ENCODE measurements at regions not wholly inside any gene's neighbourhood (a gene's known extent, or its start where the extent isn't known, plus 50 kb on each side); places are given as distances from the start of the nearest gene placed in this dataset.

GRCh38 chr2:12589802-12590320, 126.9 kb upstream of the TRIB2 start:
- in situ Hi-C loops (cut with MboI; ENCODE audit: low pct_unique_long_range_greater_than_20kb in 2 of 9, low sequenced_read_pairs in 9 of 9, unreplicated experiment in 9 of 9), result no loop called here
- H3K27ac ChIP-seq, result no peak overlapping the region
- 50 to 87% (median 74%) methylated on average over 1 to 5 of the region's 5 CpGs; no CpG with 5 or more reads in 2 of the 10 experiments for WGBS, 10 experiments
- no peaks in the 10 kb centered on the region for H3K4me1 ChIP-seq (replicated peaks in 1 of 2)
- H3K4me3 ChIP-seq, result no peak overlapping the region
- ATAC-seq (replicated peaks in 6 of 8), result no peak

- in situ Hi-C loops (cut with MboI; ENCODE audit: low pct_unique_long_range_greater_than_20kb in 2 of 9, low sequenced_read_pairs in 9 of 9, unreplicated experiment in 9 of 9), result no loop called here
These were observed 124.4 kb upstream of the TRIB2 start for GRCh38 chr2:12592296-12592695.

GRCh38 chr2:12594590-12594989, 122.1 kb upstream of the TRIB2 start:
- no peak for ATAC-seq (replicated peaks in 6 of 8)
- Histone ChIP-seq H3K4me1 (replicated peaks in 1 of 2) (no peaks in the 10 kb centered on the region), H3K27ac (no peak overlapping the region), H3K4me3 (no peak overlapping the region)
- 29 to 100% (median 70%) methylated on average over 1 to 4 of the region's 4 CpGs; no CpG with 5 or more reads in 4 of the 10 experiments for WGBS, 10 experiments
- in situ Hi-C loops (cut with MboI; ENCODE audit: low pct_unique_long_range_greater_than_20kb in 2 of 9, low sequenced_read_pairs in 9 of 9, unreplicated experiment in 9 of 9), result no loop called here

More at GRCh38 chr2:12592296-12592695, 124.4 kb upstream of the TRIB2 start:
- no peak for ATAC-seq (replicated peaks in 6 of 8)
- Histone ChIP-seq H3K4me1 (replicated peaks in 1 of 2) (no peaks in the 10 kb centered on the region), H3K27ac (no peak overlapping the region), H3K4me3 (no peak overlapping the region)
- 55 to 90% (median 82%) methylated on average over 1 to 3 of the region's 3 CpGs; no CpG with 5 or more reads in 1 of the 10 experiments for WGBS, 10 experiments

DNA sequence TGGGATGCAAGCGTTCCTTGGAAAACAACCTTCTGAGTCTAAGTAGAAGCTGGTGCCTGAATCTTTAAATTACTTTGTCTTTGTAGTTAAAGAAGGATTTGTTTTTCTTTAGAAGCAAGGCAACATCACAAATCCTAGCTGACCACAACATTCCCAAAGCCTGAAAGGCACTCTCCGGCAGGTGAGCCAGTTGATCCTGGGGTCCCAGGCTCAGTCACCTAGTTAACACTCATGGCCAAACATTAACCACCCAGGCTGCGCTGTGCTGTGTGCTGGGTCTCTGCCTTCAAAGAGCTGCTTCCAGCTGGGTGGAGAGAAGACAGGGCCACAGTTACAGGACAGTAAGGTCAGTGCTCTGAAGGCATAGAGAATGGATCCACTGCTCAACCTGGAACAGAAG, 120.0 kb upstream of the TRIB2 start:
- 74 to 100% (median 94%) methylated on average over 1 to 3 of the region's 3 CpGs; no CpG with 5 or more reads in 4 of the 10 experiments for WGBS, 10 experiments
- Histone ChIP-seq H3K4me1 (replicated peaks in 1 of 2) (no peaks in the 10 kb centered on the region), H3K4me3 (no peak overlapping the region), H3K27ac (no peak overlapping the region)
- ATAC-seq (replicated peaks in 6 of 8), result no peak
- in situ Hi-C loops (cut with MboI; ENCODE audit: low pct_unique_long_range_greater_than_20kb in 2 of 9, low sequenced_read_pairs in 9 of 9, unreplicated experiment in 9 of 9), result no loop called here

DNA sequence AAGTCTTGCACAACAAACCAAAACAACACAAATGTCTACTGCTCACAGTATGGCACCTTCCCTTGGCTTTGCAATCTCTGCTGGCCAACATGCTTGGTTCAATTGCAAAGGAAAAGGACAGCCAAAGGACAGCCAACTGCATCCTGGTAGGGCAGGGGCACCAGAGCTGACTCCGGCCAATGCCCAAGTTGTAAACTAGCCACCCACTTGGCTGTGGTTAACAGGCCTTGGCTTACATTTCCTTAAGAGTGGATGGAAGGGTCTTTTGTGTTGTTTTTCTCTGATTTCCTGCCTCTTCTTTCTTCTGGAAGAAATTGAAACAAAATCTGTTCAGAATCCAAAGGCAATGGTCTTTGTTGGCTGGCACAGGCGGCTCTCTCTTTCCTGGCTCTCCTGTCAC, 119.1 kb upstream of the TRIB2 start:
- ATAC-seq (replicated peaks in 6 of 8), result no peak
- Histone ChIP-seq H3K4me1 (replicated peaks in 1 of 2) (no peaks in the 10 kb centered on the region), H3K4me3 (no peak overlapping the region), H3K27ac (no peak overlapping the region)
- in situ Hi-C loops (cut with MboI; ENCODE audit: low pct_unique_long_range_greater_than_20kb in 2 of 9, low sequenced_read_pairs in 9 of 9, unreplicated experiment in 9 of 9), result no loop called here
- WGBS, 10 experiments, result 80 to 100% (median 88%) methylated on average over 1 to 2 of the region's 2 CpGs; no CpG with 5 or more reads in 2 of the 10 experiments

GRCh38 chr2:12602661-12603060, 114.1 kb upstream of the TRIB2 start:
- Histone ChIP-seq H3K27ac (no peak overlapping the region), H3K4me1 (replicated peaks in 1 of 2) (peaks cover 0 to 6% of the 10 kb centered on the region in 2 donors), H3K4me3 (no peak overlapping the region)
- in situ Hi-C loops (cut with MboI; ENCODE audit: low pct_unique_long_range_greater_than_20kb in 2 of 9, low sequenced_read_pairs in 9 of 9, unreplicated experiment in 9 of 9), result no loop called here
- no peak for ATAC-seq (replicated peaks in 6 of 8)
- 14 to 100% (median 94%) methylated on average over 1 to 2 of the region's 2 CpGs for WGBS, 10 experiments

- ATAC-seq (replicated peaks in 6 of 8), result peak in 1 of 8 experiments; percentile 33
- H3K4me3 ChIP-seq, result no peak overlapping the region
- WGBS, 10 experiments, result 0 to 100% (median 73%) methylated on average over 1 of the region's 1 CpG; no CpG with 5 or more reads in 5 of the 10 experiments
- H3K4me1 ChIP-seq (replicated peaks in 1 of 2), result peaks cover 0 to 6% of the 10 kb centered on the region in 2 donors
- in situ Hi-C loops (cut with MboI; ENCODE audit: low pct_unique_long_range_greater_than_20kb in 2 of 9, low sequenced_read_pairs in 9 of 9, unreplicated experiment in 9 of 9), result no loop called here
- no peak overlapping the region for H3K27ac ChIP-seq
These were observed 112.9 kb upstream of the TRIB2 start for GRCh38 chr2:12603781-12604295.

GRCh38 chr2:12604341-12604740, 112.4 kb upstream of the TRIB2 start:
- in situ Hi-C loops (cut with MboI; ENCODE audit: low pct_unique_long_range_greater_than_20kb in 2 of 9, low sequenced_read_pairs in 9 of 9, unreplicated experiment in 9 of 9), result no loop called here
- Histone ChIP-seq H3K27ac (no peak overlapping the region), H3K4me3 (no peak overlapping the region), H3K4me1 (replicated peaks in 1 of 2) (peaks cover 0 to 6% of the 10 kb centered on the region in 2 donors)
- 49 to 100% (median 66%) methylated on average over 1 to 2 of the region's 2 CpGs; no CpG with 5 or more reads in 4 of the 10 experiments for WGBS, 10 experiments
- peak in 1 of 8 experiments; percentile 46 for ATAC-seq (replicated peaks in 6 of 8)

- 75 to 100% (median 100%) methylated on average over 1 of the region's 1 CpG; no CpG with 5 or more reads in 7 of the 10 experiments for WGBS, 10 experiments
- H3K4me1 ChIP-seq (replicated peaks in 1 of 2), result peaks cover 0 to 6% of the 10 kb centered on the region in 2 donors
- in situ Hi-C loops (cut with MboI; ENCODE audit: low pct_unique_long_range_greater_than_20kb in 2 of 9, low sequenced_read_pairs in 9 of 9, unreplicated experiment in 9 of 9), result no loop called here
- H3K27ac ChIP-seq, result no peak overlapping the region
- ATAC-seq (replicated peaks in 6 of 8), result no peak
- no peak overlapping the region for H3K4me3 ChIP-seq
These were observed 111.4 kb upstream of the TRIB2 start for GRCh38 chr2:12605366-12605765.

GRCh38 chr2:12605936-12606335, 110.8 kb upstream of the TRIB2 start:
- Histone ChIP-seq H3K4me3 (no peak overlapping the region), H3K27ac (no peak overlapping the region), H3K4me1 (replicated peaks in 1 of 2) (peaks cover 0 to 6% of the 10 kb centered on the region in 2 donors)
- WGBS, 10 experiments, result 36 to 100% (median 70%) methylated on average over 1 to 2 of the region's 2 CpGs
- in situ Hi-C loops (cut with MboI; ENCODE audit: low pct_unique_long_range_greater_than_20kb in 2 of 9, low sequenced_read_pairs in 9 of 9, unreplicated experiment in 9 of 9), result no loop called here
- ATAC-seq (replicated peaks in 6 of 8), result no peak

DNA sequence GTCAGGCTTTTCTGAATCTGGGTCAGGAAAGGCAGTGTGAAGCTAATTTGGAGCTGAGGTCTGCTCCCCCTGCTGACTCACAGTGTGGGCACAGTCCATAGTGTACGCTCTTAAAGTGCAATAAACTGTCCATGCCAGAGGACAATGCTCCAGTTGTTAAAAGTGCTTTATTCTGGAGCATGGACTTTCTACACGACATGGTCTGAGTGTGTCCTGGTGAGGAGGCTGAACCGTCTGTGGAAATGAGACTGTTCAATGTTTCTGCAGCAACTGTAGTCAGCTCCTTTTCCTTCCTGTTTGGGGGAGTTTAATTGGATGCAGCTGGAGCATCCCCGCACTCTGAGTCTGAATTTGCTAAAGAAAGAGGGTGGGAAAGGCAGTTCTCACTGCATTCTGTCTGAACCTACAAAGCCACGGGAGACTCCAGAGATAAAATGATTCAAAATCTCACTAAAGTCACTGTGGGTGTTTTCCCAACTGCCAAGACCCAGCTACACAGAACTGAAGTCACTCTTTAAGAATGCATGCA, 110.2 kb upstream of the TRIB2 start:
- WGBS, 10 experiments, result 0 to 61% (median 20%) methylated on average over 1 to 5 of the region's 5 CpGs; no CpG with 5 or more reads in 3 of the 10 experiments
- ATAC-seq (replicated peaks in 6 of 8), result peak; percentile 33 to 80 (median 56)
- in situ Hi-C loops (cut with MboI; ENCODE audit: low pct_unique_long_range_greater_than_20kb in 2 of 9, low sequenced_read_pairs in 9 of 9, unreplicated experiment in 9 of 9), result no loop called here
- Histone ChIP-seq H3K4me3 (no peak overlapping the region), H3K27ac (no peak overlapping the region), H3K4me1 (replicated peaks in 1 of 2) (peaks cover 0 to 6% of the 10 kb centered on the region in 2 donors)

DNA sequence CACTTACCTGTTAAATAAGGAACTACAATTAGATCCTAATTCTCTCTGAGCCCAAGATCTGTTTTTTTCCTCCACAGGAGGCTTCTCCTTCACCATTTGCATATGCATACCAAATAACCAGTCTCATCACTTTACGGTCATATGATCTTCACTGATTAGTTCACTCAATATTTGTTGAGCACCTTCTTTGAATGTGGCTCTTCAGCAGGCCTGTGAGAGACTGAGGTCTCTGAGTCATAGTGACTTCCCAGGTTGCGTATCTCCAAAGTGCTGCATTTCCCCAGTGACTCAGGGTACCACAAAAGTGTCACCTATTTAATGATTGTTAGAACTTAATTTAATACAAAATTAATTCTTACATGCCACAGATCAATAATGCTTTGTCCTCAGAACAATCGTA, 108.8 kb upstream of the TRIB2 start:
- 49 to 100% (median 94%) methylated on average over 2 to 3 of the region's 3 CpGs; no CpG with 5 or more reads in 1 of the 10 experiments for WGBS, 10 experiments
- in situ Hi-C loops (cut with MboI; ENCODE audit: low pct_unique_long_range_greater_than_20kb in 2 of 9, low sequenced_read_pairs in 9 of 9, unreplicated experiment in 9 of 9), result no loop called here
- H3K4me3 ChIP-seq, result no peak overlapping the region

GRCh38 chr2:12610314-12610713, 106.4 kb upstream of the TRIB2 start:
- Histone ChIP-seq H3K27ac (no peak overlapping the region), H3K4me3 (no peak overlapping the region), H3K4me1 (replicated peaks in 1 of 2) (peaks cover 0 to 6% of the 10 kb centered on the region in 2 donors)
- no peak for ATAC-seq (replicated peaks in 6 of 8)
- in situ Hi-C loops (cut with MboI; ENCODE audit: low pct_unique_long_range_greater_than_20kb in 2 of 9, low sequenced_read_pairs in 9 of 9, unreplicated experiment in 9 of 9), result no loop called here

More for the DNA sequence above, 108.8 kb upstream of the TRIB2 start:
- no peak for ATAC-seq (replicated peaks in 6 of 8)
- Histone ChIP-seq H3K27ac (no peak overlapping the region), H3K4me1 (replicated peaks in 1 of 2) (peaks cover 0 to 6% of the 10 kb centered on the region in 2 donors)

DNA sequence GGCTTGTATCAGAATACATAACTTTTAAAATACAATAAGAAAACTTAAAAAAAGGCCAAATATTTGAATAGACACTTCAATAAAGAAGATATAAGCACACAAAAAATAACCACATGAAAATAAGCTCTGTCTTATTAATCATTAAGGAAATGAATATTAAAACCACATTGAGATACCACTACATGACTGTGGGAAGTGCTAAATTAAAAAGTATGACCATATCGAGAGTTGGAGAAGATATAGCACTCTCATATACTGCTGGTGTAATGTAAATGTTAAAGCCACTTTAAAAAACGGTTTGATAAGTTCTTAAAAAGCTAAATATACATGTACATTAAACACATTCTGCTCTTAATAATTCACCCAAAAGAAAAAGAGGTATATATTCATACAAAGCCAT, 104.6 kb upstream of the TRIB2 start:
- H3K4me3 ChIP-seq, result no peak overlapping the region
- no peak overlapping the region for H3K27ac ChIP-seq
- WGBS, 10 experiments, result 52 to 100% (median 79%) methylated on average over 2 of the region's 2 CpGs; no CpG with 5 or more reads in 1 of the 10 experiments
- H3K4me1 ChIP-seq (replicated peaks in 1 of 2), result no peaks in the 10 kb centered on the region
- no peak for ATAC-seq (replicated peaks in 6 of 8)
- in situ Hi-C loops (cut with MboI; ENCODE audit: low pct_unique_long_range_greater_than_20kb in 2 of 9, low sequenced_read_pairs in 9 of 9, unreplicated experiment in 9 of 9), result no loop called here

Measured in motor neuron (in vitro differentiated cells).